SK-N-DZ (cell line): ENCODE measurements at regions not wholly inside any gene's neighbourhood (a gene's known extent, or its start where the extent isn't known, plus 50 kb on each side); places are given as distances from the start of the nearest gene placed in this dataset.
A peak's percentile ranks its signal among the peaks of the same experiment; 100 is the strongest.
"Not testable (repeated sequence)": the region's sequence is repeated elsewhere in the genome, so short reads cannot be mapped to it uniquely, and the experiment has no call there.

ENCODE experiments used
- DNase-seq: peaks from one replicate; pipeline ENCODE4 v3.0.0-alpha.2; 2015; ENCODE audit warnings: low spot score

- DNase-seq, result no peak
Measured at GRCh38 chr16:52731219-52731875, 184.4 kb upstream of the TOX3 start.

- DNase-seq, result no peak
Measured at GRCh38 chr16:52729731-52730130, 182.8 kb upstream of the TOX3 start.

- DNase-seq, result no peak
Measured at GRCh38 chr16:52727849-52728248, 180.9 kb upstream of the TOX3 start.

GRCh38 chr16:52727441-52727840 is 180.5 kb upstream of the TOX3 start:
- no peak for DNase-seq

GRCh38 chr16:52725461-52725860 is 178.5 kb upstream of the TOX3 start:
- DNase-seq, result no peak

- DNase-seq, result no peak
Measured at GRCh38 chr16:52725043-52725442, 178.1 kb upstream of the TOX3 start.

- peak; percentile 74 for DNase-seq
Measured at GRCh38 chr16:52721331-52721730, 174.4 kb upstream of the TOX3 start.

- DNase-seq, result peak; percentile 21
Measured at GRCh38 chr16:52718046-52718445, 171.1 kb upstream of the TOX3 start.

GRCh38 chr16:52713740-52714139 is 166.8 kb upstream of the TOX3 start:
- DNase-seq, result peak; percentile 44

- DNase-seq, result no peak
Measured at GRCh38 chr16:52709306-52709705, 162.4 kb upstream of the TOX3 start.

GRCh38 chr16:52708476-52708875 is 161.5 kb upstream of the TOX3 start:
- DNase-seq, result no peak

GRCh38 chr16:52707676-52708337 is 160.9 kb upstream of the TOX3 start:
- no peak for DNase-seq

GRCh38 chr16:52705122-52705521 is 158.2 kb upstream of the TOX3 start:
- DNase-seq, result peak; percentile 97

GRCh38 chr16:52697971-52698370 is 151.0 kb upstream of the TOX3 start:
- no peak for DNase-seq

GRCh38 chr16:52696126-52696525 is 149.2 kb upstream of the TOX3 start:
- DNase-seq, result no peak

- DNase-seq, result no peak
Measured at GRCh38 chr16:52690468-52690867, 143.5 kb upstream of the TOX3 start.

- no peak for DNase-seq
Measured at GRCh38 chr16:52680993-52681392, 134.1 kb upstream of the TOX3 start.

GRCh38 chr16:52677501-52677900 is 130.6 kb upstream of the TOX3 start:
- no peak for DNase-seq

GRCh38 chr16:52676959-52677358 is 130.0 kb upstream of the TOX3 start:
- no peak for DNase-seq

- no peak for DNase-seq
Measured at GRCh38 chr16:52671590-52671989, 124.6 kb upstream of the TOX3 start.

GRCh38 chr16:52657924-52658323 is 111.0 kb upstream of the TOX3 start:
- no peak for DNase-seq

GRCh38 chr16:52655916-52656315 is 109.0 kb upstream of the TOX3 start:
- peak; percentile 65 for DNase-seq

GRCh38 chr16:52655156-52655555 is 108.2 kb upstream of the TOX3 start:
- DNase-seq, result not testable (repeated sequence)

- no peak for DNase-seq
Measured at GRCh38 chr16:52652033-52652432, 105.1 kb upstream of the TOX3 start.
